GM18519 (cell line): ENCODE measurements at regions not wholly inside any gene's neighbourhood (a gene's known extent, or its start where the extent isn't known, plus 50 kb on each side); places are given as distances from the start of the nearest gene placed in this dataset.

Experiments
- ATAC-seq: cut with Tn5 transposase; IDR thresholded peaks from one replicate; pipeline ENCODE4 v1.9.1; 2021; ENCODE audit warnings: mild to moderate bottlenecking, moderate library complexity; ENCODE audit not compliant: unreplicated experiment, low FRiP score

DNA sequence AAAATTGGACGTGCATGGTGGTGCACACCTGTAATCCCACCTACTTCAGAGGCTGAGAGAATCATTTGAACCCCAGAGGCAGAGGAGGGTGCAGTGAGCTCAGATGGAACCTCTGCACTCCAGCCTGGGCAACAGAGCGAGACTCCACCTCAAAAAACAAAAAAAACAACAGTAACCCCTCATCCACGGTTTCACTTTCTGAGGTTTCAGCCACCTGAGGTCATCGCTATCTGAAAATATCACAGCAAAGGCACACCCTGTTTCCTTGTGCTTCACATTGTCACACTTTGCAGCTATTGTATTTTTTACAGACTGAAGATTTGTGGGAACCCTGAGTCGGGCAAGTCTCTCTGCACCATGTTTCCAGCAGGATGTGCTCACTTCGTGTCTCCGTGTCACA, 54.1 kb upstream of the FOXQ1 start:
- no peak for ATAC-seq

- no peak for ATAC-seq
These were observed 55.4 kb upstream of the FOXQ1 start for GRCh38 chr6:1256435-1257008.

DNA sequence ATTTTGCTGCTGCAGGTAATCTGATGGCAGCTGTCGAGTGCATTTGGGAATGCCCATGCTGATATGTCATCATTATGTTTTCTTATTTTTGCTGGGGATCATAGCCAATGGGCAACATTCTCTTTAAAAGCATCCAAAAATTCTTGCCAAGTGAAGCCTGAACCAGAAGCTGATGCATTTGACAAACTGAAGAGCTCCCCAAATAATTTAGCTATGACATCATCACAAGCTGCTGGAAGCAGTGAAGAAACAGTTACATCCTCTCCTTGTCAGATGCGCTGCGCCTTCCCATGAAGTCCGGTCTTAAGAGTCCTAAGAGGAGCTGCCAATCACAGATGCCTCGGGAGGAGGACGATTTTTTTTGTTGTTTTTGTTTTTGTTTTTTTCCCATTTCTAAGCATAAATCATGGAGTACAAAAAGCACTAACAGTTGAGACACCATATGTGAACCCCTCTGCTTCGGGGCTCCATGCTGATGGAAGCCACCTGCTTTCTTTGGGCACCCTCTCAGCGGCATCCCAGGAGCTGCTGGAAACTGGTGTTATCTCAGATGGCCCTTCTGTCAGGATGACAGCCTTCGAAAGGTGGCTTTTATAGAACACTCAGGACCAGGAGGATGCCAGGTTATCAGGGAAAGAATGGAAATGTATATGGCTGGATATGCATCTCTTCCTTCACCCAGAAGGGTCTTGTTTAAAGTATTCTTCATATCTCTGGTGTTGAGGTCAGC, 56.1 kb upstream of the FOXQ1 start:
- no peak for ATAC-seq

GRCh38 chr6:1254326-1254725, 57.6 kb upstream of the FOXQ1 start:
- ATAC-seq, result no peak

GRCh38 chr6:1253816-1254215, 58.1 kb upstream of the FOXQ1 start:
- ATAC-seq, result no peak

- no peak for ATAC-seq
These were observed 60.4 kb upstream of the FOXQ1 start for GRCh38 chr6:1251198-1252155.

- ATAC-seq, result no peak
These were observed 61.3 kb upstream of the FOXQ1 start for GRCh38 chr6:1250489-1251197.

DNA sequence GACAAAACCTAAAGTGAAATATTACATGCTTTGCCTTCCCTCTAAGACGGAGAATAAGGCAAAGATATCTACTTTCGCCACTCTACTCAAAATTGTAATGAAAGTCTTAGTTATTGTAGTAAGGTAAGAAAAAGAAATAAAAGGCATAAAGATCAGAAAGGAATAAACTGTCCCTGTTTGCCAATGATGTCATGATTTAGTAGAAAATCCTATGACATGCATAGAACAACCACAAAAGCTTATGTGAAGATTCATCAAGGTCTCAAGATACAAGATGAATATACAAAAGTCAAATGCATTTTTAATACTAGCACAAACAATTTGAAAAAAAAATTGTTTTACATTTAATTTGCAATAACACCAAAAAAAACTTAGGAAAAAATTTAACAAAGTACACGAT, 64.0 kb upstream of the FOXQ1 start:
- no peak for ATAC-seq

- ATAC-seq, result no peak
These were observed 64.8 kb upstream of the FOXQ1 start for GRCh38 chr6:1247056-1247455.

DNA sequence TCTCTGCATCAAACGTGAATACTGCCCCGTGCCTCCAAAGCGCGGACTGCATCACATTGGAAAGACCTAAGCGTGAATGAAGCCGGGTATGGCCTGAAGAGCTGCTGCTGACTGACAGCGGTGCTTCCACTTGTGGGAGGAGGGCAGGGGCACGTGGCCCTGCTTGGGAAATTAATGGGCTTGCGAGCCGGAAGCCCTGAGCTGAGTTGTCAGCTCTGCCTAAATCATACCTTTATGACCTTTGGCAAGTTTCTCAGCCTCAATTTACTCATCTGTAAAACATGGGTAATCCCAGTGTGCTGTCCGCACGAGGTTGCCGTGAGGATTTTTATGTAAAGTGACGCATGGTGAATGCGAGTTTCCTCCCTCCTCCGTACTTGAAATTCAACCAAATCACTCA, 67.0 kb upstream of the FOXQ1 start:
- ATAC-seq, result no peak

GRCh38 chr6:1244278-1244677, 67.6 kb upstream of the FOXQ1 start:
- ATAC-seq, result no peak

GRCh38 chr6:1242446-1242845, 69.5 kb upstream of the FOXQ1 start:
- ATAC-seq, result no peak

GRCh38 chr6:1242021-1242420, 69.9 kb upstream of the FOXQ1 start:
- ATAC-seq, result no peak

DNA sequence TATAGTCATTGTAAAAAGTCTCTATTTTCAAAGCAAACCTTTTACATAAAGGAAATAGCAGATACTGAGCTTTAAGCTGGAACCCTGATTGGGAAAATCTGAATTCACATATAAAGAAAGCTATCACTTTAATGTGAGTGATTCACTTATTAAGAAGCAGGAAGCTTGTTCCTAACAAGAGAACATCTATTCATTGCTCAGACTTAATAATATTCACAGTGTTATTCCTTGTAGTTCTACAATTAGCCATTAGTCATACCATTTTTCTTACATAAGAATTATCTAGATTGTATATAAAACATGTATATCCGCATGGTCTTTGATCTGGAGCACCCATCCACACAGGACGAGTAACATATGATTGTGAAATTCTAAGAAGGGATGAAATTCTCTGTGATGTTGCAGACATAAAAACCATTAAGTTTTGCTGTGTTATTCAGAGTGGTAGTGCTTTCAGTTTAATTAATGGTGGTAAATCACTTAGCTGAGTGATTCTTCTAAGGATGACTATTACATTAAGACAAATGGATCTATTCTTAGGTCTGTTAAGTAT, 71.1 kb upstream of the FOXQ1 start:
- no peak for ATAC-seq

- ATAC-seq, result no peak
These were observed 72.1 kb upstream of the FOXQ1 start for GRCh38 chr6:1239805-1240204.

GRCh38 chr6:1238040-1238439, 73.9 kb upstream of the FOXQ1 start:
- no peak for ATAC-seq

DNA sequence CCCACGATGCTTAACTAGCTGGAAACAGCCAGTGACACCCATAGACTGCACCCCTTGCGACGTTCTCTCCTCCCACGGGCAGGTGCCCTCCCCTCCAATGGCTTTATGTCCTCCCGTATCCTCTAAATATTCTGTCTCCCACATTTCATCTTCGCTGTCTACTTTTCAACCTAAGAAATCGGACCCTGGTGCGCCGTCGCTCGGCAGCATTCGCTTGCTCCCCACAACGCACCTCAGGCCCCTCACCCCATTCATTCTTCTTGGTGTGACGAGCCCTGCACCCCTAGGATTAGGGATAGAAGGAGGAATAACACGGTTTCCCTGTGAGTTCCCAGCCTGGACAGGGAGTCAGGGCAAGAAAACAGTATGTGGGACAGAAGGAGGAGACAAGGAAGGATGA, 74.3 kb upstream of the FOXQ1 start:
- no peak for ATAC-seq

DNA sequence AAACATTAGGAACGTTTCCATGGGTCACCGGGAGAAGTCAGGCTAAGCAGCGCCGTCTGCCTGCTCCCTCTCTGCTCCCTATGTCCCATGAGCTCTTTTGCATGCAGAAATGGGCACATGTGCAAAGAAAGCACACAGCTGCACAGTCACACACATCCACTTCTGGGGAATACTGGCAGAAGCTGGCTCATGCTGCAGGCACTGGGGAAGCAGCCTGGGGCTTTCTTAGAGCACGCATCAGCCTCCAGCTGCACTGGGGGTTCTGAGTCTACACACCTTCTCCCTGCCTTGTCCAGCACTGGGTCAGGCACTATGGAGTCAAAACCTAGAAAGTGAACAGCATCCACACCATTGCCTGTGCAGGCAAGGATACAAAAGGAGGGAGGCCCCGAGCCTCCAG, 76.1 kb upstream of the FOXQ1 start:
- ATAC-seq, result no peak

DNA sequence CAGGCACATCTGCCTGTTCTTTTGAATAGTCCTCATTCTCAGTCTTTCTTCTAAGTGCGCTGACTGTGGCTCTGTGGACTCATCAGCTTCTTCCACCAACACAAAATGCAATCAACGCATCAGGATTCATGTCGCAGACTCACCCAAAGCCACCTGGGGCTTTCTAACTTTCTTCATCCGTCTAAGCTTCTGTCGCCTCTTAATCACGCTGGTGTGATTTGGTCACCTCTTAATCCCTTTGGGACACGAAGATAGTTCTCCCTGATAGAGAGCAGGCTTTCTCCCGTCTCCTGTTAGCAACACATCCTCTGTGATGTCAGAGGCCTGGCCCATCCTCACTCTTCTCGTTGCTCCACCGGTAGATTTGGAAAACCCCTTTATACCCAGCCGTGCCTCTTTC, 78.0 kb upstream of the FOXQ1 start:
- ATAC-seq, result no peak

- ATAC-seq, result no peak
These were observed 79.3 kb upstream of the FOXQ1 start for GRCh38 chr6:1232578-1232977.

DNA sequence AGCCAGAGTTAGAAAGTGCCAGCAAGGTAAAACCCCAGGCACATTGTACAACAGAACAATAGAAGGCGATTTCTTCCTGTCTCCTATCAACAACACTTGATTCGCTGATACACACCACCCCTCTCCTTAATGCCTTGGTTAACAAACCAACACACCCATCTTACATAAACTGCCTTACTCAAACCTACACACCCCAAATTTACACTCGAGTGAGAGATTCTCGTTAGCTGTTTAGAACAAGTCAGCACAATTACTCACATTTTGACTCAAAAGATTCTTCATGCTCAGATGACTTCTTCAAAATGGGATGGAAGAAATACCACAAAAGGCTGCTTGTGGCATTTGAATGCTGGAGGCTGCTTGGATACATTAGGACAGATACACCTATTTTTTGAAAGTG, 80.0 kb upstream of the FOXQ1 start:
- ATAC-seq, result no peak
